Transverse colon (tissue), 3 donors: ENCODE measurements at regions not wholly inside any gene's neighbourhood (a gene's known extent, or its start where the extent isn't known, plus 50 kb on each side); places are given as distances from the start of the nearest gene placed in this dataset.

Source experiments
- POLR2A ChIP-seq: fragments of 450-650 bp; IDR thresholded peaks from one replicate; pipeline ENCODE4 v1.6.1; 2016; ENCODE audit warnings: antibody characterized with exemption, mild to moderate bottlenecking, moderate library complexity
- TF ChIP-seq, protein P1 (sequence below), 5 experiments: fragments of 200-600 bp in 3 of 5; fragments of 450-650 bp in 2 of 5; sonication (generic) in 3 of 5; IDR thresholded peaks; 1 replicate in 2 of 5; 2 replicates in 3 of 5; pipeline ENCODE4 v1.5.1; 2016 to 2017; ENCODE audit warnings: antibody characterized with exemption in 5 of 5, inconsistent platforms in 3 of 5, mild to moderate bottlenecking in 2 of 5, moderate library complexity in 1 of 5

DNA sequence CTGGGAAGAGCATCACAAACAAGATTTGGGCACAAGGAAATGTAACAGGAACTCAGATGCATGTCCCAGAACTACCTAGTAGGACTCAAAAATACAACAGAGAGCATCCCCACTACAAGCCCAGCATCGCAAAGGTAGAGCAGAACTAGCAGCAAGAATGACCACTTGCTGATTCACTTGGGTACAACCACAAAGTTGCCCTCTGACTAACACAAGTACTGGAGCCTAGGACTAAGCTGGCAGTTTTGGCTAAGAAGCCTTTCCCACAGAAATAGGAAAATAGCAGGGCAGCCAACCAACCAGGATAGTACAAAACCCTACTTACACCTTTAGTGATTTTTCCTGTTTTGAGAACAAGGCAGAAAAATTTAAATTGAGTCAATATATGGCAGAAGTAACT, 193.8 kb downstream of the PAX3 start:
- TF ChIP-seq, protein P1, sequence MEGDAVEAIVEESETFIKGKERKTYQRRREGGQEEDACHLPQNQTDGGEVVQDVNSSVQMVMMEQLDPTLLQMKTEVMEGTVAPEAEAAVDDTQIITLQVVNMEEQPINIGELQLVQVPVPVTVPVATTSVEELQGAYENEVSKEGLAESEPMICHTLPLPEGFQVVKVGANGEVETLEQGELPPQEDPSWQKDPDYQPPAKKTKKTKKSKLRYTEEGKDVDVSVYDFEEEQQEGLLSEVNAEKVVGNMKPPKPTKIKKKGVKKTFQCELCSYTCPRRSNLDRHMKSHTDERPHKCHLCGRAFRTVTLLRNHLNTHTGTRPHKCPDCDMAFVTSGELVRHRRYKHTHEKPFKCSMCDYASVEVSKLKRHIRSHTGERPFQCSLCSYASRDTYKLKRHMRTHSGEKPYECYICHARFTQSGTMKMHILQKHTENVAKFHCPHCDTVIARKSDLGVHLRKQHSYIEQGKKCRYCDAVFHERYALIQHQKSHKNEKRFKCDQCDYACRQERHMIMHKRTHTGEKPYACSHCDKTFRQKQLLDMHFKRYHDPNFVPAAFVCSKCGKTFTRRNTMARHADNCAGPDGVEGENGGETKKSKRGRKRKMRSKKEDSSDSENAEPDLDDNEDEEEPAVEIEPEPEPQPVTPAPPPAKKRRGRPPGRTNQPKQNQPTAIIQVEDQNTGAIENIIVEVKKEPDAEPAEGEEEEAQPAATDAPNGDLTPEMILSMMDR (IDR thresholded peaks at IDR 0.05) = no peak
- no peak for TF ChIP-seq POLR2A
